GM10266 (cell line): ENCODE measurements at regions not wholly inside any gene's neighbourhood (a gene's known extent, or its start where the extent isn't known, plus 50 kb on each side); places are given as distances from the start of the nearest gene placed in this dataset.

Source experiments
- DNase-seq: peaks from one replicate; pipeline ENCODE4 v3.0.0; 2012; ENCODE audit errors: extremely low spot score
- TF ChIP-seq, protein P1 (sequence below): IDR thresholded peaks from 2 replicates; pipeline ENCODE4 v1.5.1; 2012; ENCODE audit warnings: mild to moderate bottlenecking, low read depth; ENCODE audit not compliant: control insufficient read depth, insufficient read depth; ENCODE audit errors: missing control alignments

DNA sequence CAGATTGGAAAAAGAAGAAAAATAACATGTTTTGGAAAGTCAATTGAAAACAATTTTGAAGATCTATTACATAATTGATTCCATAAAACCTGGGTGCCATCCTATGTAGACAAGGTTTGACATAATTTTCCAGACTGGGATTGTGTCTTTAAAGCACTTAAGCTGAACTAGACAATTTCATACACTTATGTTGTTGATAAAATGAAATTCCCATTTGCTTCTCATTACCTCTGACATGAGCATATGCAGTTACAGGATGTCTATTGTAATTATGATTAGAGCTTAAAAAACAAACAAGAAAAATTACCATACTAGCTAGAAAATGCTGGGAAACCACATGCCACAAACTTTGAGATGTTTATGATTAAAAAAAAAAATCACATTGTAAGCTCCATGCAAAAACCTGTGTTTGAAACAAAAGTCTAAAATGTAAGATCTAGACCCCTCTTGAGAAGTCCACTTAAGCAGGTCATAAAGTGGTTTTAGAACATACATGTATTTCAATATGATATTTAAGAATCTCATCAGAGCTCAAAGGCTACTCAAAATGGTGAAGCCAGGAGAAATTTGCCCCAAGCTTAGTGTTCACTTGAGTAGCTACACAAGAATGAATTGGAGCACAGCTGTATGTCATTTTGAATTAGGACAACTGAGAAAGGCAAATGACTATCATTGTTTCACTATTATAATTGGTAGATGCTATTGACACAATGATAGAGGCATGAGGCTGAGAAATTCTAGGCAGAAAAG, 181.1 kb upstream of the PABPC4L start:
- TF ChIP-seq, protein P1, sequence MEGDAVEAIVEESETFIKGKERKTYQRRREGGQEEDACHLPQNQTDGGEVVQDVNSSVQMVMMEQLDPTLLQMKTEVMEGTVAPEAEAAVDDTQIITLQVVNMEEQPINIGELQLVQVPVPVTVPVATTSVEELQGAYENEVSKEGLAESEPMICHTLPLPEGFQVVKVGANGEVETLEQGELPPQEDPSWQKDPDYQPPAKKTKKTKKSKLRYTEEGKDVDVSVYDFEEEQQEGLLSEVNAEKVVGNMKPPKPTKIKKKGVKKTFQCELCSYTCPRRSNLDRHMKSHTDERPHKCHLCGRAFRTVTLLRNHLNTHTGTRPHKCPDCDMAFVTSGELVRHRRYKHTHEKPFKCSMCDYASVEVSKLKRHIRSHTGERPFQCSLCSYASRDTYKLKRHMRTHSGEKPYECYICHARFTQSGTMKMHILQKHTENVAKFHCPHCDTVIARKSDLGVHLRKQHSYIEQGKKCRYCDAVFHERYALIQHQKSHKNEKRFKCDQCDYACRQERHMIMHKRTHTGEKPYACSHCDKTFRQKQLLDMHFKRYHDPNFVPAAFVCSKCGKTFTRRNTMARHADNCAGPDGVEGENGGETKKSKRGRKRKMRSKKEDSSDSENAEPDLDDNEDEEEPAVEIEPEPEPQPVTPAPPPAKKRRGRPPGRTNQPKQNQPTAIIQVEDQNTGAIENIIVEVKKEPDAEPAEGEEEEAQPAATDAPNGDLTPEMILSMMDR, result no peak
- no peak for DNase-seq

- TF ChIP-seq, protein P1, result no peak
- DNase-seq, result no peak
Observed at GRCh38 chr4:134375775-134376174, 174.2 kb upstream of the PABPC4L start.

DNA sequence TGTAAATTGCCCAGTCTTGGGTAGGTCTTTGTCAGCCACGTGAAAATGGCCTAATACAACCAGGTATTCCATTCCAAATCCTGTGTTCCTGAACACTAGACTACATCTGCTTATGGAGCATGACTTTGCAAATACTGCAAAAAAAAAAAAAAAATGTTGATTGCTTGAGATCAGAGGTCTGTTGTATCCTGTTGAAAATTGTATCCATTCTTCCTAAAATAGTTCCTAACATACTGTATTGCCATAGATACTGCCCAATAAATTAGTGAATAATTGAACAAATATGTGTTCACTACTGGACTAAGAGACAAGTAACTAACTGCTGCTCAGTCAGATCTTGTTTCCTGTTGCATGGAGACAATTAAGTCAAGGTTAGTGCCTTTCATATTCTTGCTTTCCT, 164.3 kb upstream of the PABPC4L start:
- no peak for DNase-seq
- TF ChIP-seq, protein P1, result no peak

DNA sequence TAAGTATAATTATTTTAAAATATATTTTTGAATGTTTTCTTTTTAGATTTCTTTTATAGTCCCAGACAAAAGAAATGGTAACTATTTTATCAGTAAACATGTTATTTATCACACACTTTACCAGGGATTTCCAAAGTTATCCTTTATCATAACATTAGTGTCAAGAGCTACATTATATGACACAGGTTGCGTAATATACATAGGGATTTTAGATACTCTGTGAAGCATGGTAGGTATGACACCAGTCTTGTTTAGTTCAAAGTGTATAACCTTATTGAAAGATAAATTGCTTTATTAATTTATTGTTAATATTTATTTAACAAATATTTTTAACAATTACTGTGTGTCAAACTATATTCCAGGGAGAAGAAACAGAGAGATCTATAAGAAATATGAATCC, 163.3 kb upstream of the PABPC4L start:
- no peak for DNase-seq
- TF ChIP-seq, protein P1, result no peak

GRCh38 chr4:134345244-134345643, 143.7 kb upstream of the PABPC4L start:
- DNase-seq, result no peak
- TF ChIP-seq, protein P1, result no peak

GRCh38 chr4:134343656-134344055, 142.1 kb upstream of the PABPC4L start:
- TF ChIP-seq, protein P1, result no peak
- no peak for DNase-seq

DNA sequence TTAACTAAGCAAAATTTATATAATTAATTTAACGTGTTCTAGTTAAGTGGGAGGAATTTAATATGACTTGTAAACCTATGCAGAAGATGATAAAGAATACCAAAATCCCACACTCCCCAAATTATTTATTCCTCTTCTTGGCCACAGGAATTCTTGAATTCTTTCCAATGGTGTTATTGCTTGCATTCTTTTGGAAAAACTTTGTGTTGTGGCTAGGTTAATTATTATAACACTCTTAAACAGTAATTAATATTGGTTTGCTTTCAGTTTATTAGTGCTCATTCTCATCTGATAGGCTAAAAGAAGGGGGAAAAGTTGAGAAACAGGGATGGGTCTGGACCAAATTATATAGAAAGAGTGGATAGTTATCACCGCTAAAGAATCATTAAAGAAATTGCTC, 141.5 kb upstream of the PABPC4L start:
- TF ChIP-seq, protein P1, result no peak
- DNase-seq, result no peak
